ENCODE measurements at regions not wholly inside any gene's neighbourhood (a gene's known extent, or its start where the extent isn't known, plus 50 kb on each side); places are given as distances from the start of the nearest gene placed in this dataset.

DNA sequence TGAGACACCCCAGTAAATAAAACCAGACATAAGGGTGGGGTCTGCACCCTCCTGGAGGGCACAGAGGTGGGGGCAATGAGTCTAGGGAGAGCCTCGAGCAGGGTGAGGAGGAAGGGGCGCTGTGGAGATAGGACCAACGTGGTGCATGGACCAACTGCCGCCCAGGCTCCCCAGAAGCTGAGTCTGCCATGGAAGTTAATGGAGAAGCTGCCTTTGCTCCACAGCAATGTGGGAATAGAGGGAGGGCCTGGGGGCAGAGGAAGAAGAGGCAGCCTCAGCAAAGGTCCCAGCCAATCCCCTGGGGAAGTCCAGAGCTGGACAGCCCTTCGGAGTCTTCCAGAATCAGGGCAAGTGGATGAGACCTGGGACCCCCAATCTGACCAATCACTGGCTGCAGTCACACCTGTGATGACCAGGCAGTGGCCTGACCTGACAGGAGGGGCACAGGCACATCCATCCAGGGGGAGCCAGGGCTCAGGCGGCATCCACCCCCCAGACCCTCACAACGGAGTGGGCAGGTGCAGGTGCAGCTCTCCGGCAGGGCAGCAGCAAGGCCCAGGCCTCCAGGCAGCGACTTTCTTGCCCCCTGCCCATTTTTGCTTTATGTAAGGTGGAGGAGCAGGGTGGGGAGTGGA, 242.2 kb upstream of the PPP2R2D start:
- TF ChIP-seq, protein P1, sequence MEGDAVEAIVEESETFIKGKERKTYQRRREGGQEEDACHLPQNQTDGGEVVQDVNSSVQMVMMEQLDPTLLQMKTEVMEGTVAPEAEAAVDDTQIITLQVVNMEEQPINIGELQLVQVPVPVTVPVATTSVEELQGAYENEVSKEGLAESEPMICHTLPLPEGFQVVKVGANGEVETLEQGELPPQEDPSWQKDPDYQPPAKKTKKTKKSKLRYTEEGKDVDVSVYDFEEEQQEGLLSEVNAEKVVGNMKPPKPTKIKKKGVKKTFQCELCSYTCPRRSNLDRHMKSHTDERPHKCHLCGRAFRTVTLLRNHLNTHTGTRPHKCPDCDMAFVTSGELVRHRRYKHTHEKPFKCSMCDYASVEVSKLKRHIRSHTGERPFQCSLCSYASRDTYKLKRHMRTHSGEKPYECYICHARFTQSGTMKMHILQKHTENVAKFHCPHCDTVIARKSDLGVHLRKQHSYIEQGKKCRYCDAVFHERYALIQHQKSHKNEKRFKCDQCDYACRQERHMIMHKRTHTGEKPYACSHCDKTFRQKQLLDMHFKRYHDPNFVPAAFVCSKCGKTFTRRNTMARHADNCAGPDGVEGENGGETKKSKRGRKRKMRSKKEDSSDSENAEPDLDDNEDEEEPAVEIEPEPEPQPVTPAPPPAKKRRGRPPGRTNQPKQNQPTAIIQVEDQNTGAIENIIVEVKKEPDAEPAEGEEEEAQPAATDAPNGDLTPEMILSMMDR (IDR thresholded peaks at IDR 0.05): no peak

DNA sequence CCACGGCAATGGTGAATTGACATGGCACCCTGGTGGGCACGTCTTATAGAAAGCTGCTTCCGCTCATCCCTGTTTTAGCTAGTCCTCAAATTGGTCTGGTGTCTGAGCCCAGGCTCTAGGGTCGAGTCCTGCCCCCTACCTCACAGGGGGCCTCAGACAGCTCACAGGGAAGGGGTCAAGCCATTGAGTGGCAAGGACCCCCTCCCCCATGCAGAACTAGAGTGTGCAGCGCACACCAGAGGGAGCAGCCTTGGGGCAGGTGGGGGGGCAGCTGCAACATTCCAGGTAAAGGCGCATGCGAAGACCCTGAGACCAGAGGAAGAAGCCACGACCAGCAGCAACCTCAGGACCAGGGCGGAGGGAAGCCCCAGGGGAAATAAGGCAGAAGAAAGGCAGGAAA, 240.4 kb upstream of the PPP2R2D start:
- TF ChIP-seq, protein P1 (IDR thresholded peaks at IDR 0.05): no peak

DNA sequence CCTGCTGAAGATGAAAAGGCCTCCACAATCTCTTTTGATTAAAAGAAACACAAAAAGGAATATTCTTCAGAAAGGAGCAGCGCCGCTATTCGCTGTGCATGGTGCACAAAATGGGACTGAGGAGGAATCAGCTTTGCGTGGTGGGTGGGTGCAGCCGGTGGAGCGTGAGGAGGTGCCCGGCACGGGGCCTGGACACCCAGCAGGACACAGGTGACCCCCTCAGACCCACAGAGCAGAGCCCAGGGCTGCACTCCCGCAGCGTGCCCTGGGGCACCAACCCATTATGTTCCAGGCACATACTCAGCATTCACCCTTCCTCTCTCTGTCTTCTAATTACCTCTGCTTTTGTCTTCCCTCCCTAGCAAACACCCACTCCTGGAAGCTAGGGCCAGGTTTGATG, 238.0 kb upstream of the PPP2R2D start:
- TF ChIP-seq, protein P1 (IDR thresholded peaks at IDR 0.05): no peak

DNA sequence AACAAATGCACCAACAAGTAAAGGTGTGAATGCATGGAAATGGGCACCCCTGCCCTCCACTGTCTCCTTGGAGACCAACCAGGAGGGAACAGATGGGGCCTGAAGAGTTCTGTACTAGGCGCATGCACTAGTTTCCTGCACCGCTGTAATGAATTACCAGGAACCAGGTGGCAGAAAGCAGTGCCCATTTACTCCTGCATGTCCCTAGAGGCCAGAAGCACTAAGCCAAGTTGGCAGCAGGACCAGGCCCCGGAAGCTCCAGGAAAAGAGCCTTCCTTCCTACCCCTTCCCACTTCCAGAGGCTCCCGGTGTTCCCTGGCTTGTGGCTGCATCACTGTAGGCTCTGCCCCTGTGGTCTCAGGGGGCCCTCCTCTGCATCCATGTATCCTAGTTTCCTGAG, 237.5 kb upstream of the PPP2R2D start:
- TF ChIP-seq, protein P1 (IDR thresholded peaks at IDR 0.05): no peak

DNA sequence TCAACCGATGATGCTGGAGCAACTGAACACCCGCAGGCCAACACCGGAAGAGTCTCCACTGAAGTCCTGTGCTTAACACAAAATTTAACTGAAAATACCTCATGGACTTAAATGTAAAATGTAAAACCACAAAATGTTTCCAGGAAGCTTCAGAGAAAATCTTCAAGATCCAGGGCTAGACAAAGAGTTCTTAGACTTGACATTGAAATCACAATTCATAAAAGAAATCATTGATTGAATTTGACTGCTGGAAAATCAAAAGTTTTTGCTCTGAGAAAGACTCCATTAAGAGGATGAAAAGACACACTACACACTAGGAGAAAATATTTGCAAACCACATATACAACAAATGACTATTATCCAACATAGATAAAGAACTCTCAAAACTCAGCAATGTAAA, 234.7 kb upstream of the PPP2R2D start:
- TF ChIP-seq, protein P1 (IDR thresholded peaks at IDR 0.05): no peak

DNA sequence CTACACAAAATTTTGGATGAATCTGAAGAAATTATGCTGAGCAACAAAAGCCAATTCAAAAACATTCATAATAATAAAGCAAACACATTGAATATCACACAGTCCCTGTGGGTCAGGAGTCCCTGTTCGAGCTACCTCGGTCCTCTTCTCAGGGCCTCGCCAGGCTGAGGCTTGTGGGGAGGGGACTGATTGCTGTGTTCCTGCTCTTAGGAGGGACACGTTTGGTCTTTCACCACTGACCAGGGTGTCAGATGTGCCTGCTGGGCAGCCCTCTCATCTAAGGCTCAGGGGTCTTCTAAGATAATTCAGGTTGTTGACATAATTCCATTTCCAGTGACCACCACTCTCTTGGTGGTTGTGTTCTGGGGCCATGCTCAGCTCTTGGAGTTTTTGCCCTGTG, 233.8 kb upstream of the PPP2R2D start:
- TF ChIP-seq, protein P1 (IDR thresholded peaks at IDR 0.05): no peak

DNA sequence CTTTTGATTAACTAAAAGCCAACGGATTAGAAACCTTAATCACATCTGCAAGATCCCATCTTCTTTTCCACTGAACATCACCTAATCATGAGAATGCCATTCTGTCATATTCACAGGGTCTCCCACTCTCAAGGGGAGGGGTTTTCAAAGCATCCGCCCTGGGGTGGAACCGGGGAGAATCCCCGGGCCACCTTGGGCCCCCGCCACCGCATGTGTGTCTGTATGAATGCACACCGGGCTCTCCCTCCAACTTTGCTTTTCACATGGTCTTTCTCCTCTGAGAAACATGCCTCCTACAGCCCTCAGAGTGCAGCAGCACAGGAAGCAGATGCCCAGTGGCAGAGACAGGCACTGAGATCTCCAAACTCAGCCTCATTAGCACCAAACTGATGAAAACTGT, 233.2 kb upstream of the PPP2R2D start:
- TF ChIP-seq, protein P1 (IDR thresholded peaks at IDR 0.05): no peak

DNA sequence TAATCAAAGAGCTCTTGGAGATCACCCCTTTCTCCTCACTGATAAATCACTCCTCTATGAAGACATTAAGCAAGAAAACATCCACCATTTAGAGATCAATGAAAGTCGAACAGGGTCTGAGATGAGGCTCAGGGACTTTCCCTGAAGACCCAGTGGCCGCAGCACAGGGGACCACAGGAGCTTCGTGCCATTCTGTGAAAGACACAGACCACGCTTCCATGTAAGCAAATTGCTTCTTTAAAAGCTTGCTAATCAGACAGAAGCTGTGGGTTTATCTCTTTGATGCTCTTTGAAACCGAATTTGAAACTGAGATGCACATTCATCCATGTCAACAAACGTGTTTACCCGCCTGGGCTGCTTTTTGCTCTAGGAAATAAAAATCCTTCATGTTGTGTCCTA, 231.9 kb upstream of the PPP2R2D start:
- TF ChIP-seq, protein P1 (IDR thresholded peaks at IDR 0.05): no peak

Data from LNCAP (cell line).